GM19328 (cell line): ENCODE measurements at regions not wholly inside any gene's neighbourhood (a gene's known extent, or its start where the extent isn't known, plus 50 kb on each side); places are given as distances from the start of the nearest gene placed in this dataset.
"Not testable (repeated sequence)": the region's sequence is repeated elsewhere in the genome, so short reads cannot be mapped to it uniquely, and the experiment has no call there.

ENCODE experiments used
- ATAC-seq: cut with Tn5 transposase; IDR thresholded peaks from one replicate; pipeline ENCODE4 v1.9.1; 2021; ENCODE audit warnings: mild to moderate bottlenecking, moderate library complexity; ENCODE audit not compliant: unreplicated experiment

DNA sequence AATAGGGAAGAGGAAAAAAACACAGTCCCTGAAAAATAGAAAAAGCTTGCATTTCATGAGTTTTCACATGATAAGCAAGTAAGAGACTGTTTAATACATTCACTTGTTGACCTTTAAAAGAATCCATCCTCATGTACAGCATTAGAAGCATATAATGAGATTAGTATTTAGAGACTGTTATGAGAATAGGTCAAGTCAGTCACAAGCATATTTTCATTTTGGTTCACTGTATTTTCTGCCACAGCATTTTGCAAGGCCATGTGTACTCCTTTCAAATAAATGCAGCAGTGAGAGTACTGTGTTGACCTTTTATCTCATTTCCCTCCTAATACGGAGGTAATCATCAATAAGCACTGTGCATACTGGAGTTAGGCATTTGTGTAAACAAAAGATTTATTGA lies 162.2 kb upstream of the SETMAR start:
- ATAC-seq: no peak

GRCh38 chr3:4147556-4148118 lies 155.5 kb upstream of the SETMAR start:
- ATAC-seq: no peak

DNA sequence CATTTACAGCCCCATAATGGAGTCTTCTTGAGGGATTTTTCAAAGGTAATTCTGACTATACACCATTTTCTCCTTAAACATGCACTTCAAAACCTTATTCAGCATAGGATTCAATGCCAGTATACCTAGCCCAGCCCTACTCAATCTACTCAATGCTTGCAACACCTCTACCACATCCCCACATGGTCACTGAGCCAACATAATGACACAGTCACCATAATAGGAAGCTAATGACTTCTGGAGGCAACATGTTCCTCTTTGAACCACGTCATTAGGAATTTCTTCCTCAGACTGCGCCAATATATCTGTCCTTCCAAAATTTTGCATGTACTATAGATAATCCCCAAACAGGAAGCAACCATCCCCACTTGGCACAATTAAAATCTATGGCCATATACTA lies 153.9 kb upstream of the SETMAR start:
- no peak for ATAC-seq

DNA sequence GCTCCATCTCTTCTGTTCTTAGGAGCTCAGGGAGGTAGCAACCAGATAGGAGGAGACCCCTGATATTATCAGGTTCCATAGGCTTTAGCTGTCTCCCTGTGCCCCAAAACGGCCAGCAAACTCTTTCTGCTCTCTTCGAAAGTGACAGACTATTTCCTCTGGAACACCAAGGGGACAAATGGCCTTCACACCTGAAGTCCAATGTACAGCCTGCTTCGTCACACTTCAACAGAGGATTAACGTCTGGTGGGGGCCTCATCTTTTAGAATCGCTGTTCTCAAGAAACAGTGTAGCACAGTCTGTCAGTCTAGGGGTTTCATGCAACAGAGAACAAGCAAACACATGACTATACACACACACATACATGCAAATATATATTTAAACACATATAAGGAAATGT lies 152.4 kb upstream of the SETMAR start:
- ATAC-seq: no peak

- ATAC-seq: no peak
Observed at GRCh38 chr3:4151859-4152258, 151.3 kb upstream of the SETMAR start.

DNA sequence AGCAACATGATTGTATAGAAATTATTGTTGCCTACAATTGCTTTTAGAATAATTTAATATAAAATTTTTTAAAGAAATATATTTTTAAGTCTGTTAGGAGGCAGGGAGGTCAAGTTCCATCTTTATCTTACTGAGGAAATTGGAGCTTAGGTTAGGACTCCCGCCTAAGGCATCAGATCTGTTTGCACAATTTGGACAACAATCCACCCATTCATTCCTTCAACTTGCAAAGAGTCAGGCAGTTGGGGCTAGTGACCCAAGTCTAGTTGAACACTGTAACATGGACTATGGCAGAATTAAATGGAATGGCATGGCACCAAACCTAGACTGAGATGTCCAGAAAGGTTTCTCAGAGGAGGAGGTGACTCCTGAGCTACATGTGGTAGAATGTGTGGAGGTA lies 149.4 kb upstream of the SETMAR start:
- ATAC-seq: no peak

- ATAC-seq: no peak
Observed at GRCh38 chr3:4158329-4158728, 144.8 kb upstream of the SETMAR start.

GRCh38 chr3:4162096-4162495 lies 141.1 kb upstream of the SETMAR start:
- ATAC-seq: no peak

- ATAC-seq: no peak
Observed at GRCh38 chr3:4163011-4163410, 140.2 kb upstream of the SETMAR start.

GRCh38 chr3:4166540-4166939 lies 136.6 kb upstream of the SETMAR start:
- no peak for ATAC-seq

GRCh38 chr3:4167230-4167629 lies 135.9 kb upstream of the SETMAR start:
- not testable (repeated sequence) for ATAC-seq

DNA sequence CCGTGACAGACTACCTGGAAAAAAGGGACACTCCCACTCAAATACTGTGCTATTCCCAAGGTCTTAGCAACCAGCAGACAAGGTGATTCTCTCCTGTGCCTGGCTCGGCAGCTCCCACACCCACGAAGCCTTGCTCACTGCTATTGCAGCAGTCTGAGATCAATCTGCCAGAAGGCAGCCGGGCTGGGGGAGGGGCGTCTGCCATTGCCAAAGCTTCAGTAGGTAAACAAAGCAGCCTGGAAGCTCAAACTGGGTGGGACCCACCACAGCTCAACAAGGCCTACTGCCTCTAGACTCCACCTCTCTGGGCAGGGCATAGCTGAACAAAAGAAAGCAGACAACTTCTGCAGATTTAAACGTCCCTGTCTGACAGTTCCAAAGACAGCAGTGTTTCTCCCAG lies 128.4 kb upstream of the SETMAR start:
- no peak for ATAC-seq

GRCh38 chr3:4191971-4192370 lies 111.2 kb upstream of the SETMAR start:
- no peak for ATAC-seq

DNA sequence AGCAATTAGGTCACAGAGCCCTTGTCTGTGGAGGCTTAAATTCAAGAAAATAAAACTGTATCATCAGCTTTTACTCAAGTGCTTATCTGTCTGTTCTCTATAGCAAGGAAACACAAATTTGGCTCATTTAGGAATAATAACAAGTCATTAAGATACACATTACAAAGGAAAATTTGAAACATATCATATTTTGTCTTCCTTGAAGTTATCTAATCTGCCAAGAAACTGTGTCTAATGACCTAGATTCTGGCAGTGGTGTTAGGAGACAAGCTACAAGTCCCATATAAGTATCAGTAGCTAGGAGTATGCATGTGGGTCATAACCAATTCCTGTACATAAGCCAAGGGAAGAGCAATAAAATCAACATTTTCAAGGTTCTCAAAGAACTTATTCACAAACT lies 108.2 kb upstream of the SETMAR start:
- no peak for ATAC-seq

DNA sequence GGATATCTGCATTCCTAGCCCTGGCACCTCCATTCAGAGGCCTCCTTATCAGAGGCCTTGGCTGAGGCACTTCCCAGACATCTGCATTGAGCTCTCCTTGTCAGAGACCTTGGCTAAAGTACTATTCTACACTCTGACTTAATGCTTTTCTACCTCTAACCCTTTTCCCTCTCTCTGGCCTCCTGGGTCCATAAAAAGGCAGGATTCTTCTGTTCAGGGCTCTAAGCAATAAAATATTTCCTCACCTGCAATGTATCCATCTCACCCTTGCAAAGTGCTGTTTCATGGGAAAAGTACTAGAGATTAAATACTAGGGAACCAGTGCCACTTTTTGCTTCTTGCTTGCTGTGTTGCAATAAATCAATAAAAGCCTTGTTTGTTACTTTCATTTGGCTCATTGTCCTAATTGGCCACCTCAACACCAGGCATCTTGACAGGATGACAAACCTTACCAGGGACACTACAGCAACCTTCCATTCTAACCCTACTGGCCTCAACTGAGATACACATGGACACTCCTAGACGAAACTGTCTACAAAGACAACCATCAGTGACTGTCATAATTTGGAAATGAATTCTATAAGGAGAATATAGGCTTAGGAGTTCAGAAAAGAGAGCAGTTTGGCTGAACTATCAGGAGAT lies 106.5 kb upstream of the SETMAR start:
- no peak for ATAC-seq

DNA sequence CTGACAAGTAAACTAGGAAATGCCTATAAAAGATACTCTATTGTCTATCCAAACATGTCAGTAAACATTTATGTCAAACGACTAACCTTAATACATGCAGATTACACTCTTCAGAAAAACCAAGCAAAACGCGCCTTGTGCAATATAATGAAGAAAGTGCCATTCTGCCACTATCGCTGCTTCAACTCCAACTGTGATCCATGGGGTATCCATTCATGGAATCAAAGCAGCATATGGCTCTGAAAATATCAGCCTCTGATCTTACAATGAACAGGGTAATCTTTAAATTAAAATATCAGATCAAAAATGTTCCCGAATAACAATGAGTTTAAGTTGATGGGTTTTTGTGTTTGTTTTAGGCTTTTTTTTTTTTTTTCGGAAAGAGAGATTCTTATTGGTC lies 105.5 kb upstream of the SETMAR start:
- no peak for ATAC-seq

DNA sequence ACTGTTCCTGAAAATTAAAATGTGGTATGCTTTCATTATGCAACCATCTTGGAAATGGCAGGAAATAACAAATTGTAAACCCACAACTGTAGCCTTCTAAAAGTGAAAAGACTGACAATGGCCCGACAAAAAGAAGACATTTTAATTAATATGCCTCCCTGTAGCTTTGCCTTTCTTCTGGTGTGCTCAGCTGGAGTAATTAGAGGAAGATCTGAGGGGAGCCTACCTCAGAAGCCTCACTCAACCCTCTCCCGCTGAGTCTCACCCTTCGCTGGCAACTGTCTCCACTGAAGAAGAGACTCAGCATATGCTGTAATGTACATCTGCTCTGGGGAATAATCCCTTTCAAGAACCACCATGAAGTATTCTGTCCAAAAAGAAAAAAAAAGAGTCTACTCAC lies 104.7 kb upstream of the SETMAR start:
- ATAC-seq: no peak

- ATAC-seq: not testable (repeated sequence)
Observed at GRCh38 chr3:4204776-4205175, 98.4 kb upstream of the SETMAR start.

DNA sequence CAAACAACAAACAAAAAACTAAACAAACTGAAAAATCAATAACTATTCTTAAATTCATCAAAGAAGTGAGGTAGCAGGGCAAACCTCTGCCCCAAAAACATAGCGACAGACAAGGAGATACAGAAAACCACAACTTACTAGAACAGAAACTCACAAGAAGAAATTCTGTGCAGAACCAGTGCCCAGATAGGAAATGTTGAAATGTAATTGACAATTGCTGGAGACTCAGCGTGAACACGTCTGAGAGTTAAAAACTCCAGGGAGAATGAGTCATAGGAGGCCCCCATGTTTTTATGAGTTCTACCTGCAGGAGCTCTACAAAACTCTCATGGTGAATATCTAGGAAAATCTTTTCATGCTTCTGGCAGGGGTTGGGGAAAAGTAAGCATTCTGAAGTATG lies 95.5 kb upstream of the SETMAR start:
- ATAC-seq: no peak

GRCh38 chr3:4208556-4208955 lies 94.6 kb upstream of the SETMAR start:
- ATAC-seq: no peak

DNA sequence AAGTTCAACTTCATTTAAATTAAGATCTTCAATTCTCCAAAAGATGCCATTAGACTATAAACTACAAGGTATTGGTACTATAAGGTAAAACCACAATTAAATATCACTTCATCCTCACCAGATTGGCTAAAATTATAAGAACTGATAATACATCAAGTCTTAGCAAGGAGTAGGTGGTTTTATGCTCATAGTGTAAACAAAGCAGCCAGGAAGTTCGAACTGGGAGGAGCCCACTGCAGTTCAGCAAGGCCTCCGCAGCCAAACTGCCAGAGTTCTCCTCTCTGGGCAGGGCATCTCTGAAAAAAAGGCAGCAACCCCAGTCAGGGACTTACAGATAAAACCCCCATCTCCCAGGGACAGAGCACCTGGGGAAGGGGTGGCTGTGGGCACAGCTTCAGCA lies 91.6 kb upstream of the SETMAR start:
- no peak for ATAC-seq

DNA sequence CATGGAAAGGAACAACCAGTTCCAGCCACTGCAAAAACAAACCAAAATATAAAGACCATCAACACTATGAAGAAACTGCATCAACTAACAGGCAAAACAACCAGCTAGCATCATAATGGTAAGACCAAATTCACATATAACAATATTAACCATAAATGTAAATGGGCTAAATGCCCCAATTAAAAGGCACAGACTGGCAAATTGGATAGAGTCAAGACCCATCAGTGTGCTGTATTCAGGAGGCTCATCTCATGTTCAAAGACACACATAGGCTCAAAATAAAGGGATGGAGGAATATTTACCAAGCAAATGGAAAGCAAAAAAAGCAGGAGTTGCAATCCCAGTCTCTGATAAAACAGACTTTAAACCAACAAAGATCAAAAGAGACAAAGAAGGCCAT lies 89.7 kb upstream of the SETMAR start:
- ATAC-seq: not testable (repeated sequence)

DNA sequence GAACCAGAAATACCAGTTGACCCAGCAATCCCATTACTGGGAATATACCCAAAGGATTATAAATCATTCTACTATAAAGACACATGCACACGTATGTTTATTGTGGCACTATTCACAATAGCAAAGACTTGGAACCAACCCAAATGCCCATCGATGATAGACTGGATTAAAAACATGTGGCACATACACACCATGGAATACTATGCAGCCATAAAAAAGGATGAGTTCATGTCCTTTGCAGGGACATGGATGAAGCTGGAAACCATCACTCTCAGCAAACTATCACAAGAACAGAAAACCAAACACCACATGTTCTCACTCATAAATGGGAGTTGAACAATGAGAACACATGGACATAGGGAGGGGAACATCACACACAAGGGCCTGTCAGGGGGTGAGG lies 86.2 kb upstream of the SETMAR start:
- not testable (repeated sequence) for ATAC-seq
